ENCODE measurements at regions not wholly inside any gene's neighbourhood (a gene's known extent, or its start where the extent isn't known, plus 50 kb on each side); places are given as distances from the start of the nearest gene placed in this dataset.
"Not testable (repeated sequence)": the region's sequence is repeated elsewhere in the genome, so short reads cannot be mapped to it uniquely, and the experiment has no call there.

DNA sequence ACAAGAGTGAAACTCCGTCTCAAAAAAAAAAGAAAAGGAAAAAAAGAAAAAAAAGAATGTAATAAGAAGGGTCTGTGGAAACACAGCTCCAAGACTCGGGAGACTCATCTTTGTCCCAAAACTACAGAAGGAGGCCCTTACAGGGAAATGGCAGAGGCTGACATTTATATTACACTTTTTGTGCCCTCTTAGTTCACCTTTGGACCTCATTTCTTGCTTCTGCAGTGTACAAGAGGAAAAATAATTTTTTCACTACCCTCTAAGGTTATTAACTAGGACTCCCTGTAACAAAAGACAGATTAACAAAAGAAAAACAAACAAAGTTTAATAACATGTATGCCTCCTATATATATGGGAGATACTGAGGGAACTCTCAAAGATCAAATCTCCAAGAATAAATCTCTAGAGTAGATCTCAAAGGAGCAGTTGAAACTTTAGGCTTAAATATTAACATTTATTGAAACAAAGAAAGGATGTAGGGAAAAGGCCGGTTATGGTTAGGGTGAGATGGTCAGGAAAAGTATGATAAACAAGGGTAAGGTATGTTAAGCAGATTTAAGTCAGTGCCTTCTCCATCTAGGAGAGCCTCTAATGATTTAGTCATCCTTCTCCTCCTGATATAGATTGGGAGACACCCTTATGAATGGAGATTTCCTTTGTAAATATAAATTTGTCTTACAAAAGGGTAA, 121.3 kb upstream of the JADE1 start:
- DNase-seq: no peak

DNA sequence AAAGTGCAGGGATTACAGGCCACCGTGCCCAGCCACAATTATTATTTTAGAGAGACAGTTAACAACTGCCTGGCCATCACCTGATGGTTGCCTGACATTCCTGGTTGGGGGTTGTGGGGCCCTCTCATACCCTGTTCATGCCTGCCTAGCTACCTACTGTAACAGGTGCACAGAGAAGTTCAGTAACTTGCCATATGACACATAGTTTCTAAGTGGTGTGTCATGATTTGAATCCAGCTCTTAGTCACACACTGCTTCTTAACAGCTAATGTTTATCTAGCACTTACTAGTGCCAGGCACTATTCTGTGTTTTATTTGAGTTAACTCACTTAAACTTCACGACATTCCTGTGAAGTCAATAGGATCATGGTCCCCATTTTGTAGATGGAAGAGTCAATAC, 122.7 kb upstream of the JADE1 start:
- no peak for DNase-seq

DNA sequence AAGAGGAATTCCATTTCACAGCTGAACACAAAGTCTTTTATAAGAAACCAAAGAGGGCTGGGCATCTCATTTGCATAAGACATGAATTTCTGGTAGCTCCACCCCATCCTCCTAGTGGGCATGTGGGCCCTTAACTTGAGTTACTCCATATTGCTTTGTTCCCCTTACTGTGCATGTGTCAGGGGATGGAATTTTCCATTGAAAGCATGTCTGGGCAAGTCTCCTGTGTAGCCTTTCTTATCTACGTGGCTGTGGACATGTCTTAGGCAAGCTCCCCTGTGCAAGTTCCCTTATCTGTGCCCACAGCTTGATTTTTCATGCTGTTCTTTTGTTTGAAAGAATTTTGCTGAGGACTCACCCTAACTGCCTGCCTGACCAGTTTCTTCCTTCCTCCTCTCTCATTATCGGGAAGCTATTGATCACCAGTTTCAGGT, 123.5 kb upstream of the JADE1 start:
- no peak for DNase-seq

DNA sequence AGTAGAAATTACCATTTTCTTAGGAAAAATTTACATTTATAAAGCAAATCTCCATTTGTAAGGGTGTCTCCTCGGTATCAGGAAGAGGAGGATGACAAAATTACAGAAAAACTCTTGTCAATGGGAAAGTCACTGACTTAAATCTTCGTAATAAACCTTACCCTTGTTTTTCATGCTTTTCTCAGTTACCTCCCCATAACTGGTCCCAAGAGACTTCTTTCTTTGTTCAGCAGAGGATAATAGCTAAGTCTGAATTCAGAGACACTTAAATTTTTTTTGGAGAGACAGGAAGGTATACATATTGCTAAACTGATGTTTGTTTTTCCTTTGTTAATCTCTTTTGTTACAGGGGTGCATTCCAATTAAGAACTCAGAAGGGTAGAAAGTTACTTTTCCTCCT, 125.5 kb upstream of the JADE1 start:
- no peak for DNase-seq

DNA sequence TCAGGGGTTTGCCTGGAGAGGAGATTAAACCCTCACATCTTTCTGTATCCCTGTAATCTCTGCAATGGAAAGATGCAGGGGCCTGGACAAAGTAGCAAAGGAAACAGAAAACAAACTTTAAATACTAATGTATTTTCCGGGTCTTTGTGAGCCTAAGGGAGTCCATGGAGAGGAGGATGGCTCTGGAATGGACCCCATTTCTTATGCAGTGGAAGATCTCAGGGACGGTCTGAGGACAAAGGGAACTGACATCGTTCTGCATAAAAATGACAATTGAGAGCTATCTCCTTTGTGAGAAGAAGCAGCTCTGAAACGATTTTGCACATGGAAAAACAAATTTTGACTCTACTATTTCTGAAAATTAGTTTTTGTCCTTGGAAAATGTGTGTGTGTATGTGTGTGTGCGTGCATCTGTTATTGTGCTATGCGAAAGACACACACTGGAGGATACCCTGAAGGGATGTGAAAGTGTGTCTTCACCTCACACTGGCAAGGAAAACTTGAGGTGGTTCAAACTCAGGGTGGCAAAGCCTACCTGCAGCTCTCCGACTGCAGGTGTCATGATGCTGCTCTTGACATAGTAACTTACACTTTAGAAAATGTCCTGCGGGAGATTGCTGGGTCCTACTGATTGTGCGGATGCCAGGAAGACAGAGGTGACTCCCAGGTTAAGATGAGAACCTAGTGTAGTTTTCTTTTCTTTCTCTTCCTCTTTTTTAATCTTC, 126.4 kb upstream of the JADE1 start:
- no peak for DNase-seq

DNA sequence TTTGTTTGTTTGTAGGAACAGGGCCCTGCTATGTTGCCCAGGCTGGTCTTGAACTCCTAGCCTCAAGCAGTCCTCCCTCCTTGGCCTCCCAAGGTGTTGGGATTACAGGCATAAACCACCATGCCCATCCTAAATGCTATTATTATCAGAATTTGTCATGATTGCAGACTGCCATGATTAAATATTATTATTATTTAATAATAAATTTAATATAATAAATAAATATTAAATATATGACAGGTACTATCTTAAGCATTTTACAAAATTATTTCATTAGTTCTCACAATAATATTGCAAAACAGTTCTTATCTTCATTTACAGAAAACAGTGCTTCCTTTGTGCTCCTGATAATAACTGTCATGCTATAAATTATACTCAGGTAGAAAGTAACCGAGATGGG, 133.4 kb upstream of the JADE1 start:
- DNase-seq: no peak

- no peak for DNase-seq
Measured at GRCh38 chr4:128675083-128675482, 134.4 kb upstream of the JADE1 start.

DNA sequence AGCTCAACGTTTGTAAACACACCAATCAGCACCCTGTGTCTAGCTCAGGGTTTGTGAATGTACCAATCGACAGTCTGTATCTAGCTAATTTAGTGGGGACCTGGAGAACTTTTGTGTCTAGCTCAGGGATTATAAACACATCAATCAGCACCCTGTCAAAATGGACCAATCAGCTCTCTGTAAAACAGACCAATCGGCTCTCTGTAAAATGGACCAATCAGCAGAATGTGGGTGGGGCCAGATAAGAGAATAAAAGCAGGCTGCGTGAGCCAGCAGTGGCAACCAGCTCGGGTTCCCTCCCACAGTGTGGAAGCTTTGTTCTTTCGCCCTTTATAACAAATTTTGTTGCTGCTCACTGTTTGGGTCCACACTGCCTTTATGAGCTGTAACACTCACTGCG, 136.3 kb upstream of the JADE1 start:
- DNase-seq: not testable (repeated sequence)

DNA sequence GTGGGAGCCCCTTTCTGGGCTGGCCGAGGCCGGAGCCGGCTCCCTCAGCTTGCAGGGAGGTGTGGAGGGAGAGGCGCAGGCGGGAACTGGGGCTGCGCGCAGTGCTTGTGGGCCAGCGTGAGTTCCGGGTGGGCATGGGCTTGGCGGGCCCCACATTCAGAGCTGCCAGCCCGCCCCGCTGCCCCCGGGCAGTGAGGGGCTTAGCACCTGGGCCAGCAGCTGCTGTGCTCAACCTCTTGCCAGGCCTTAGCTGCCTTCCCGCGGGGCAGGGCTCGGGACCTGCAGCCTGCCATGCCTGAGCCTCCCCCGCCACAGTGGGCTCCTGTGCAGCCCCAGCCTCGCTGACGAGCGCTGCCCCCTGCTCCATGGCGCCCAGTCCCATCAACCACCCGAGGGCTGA, 136.9 kb upstream of the JADE1 start:
- DNase-seq: not testable (repeated sequence)

- no peak for DNase-seq
Measured at GRCh38 chr4:128670513-128670912, 139.0 kb upstream of the JADE1 start.

GRCh38 chr4:128668566-128668965, 140.9 kb upstream of the JADE1 start:
- DNase-seq: no peak

DNA sequence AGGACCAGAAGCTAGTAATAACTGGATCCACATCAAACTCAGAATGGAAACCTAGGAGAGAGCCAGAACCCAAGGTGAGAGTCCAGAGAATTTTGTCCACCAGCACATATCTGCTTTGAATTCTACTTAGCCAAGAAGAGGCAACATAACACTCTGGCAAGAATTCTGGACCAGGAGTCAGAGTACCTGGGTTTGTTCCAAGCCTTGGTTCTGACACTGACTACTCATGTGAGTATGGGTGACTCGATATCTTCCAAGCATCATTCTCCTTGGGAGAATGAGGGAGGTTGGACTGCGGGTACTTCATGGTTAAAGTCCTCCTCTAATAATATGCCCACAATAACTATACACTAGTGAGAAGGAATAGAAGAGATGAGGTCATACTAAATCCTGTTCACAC, 144.0 kb upstream of the JADE1 start:
- DNase-seq: no peak

GRCh38 chr4:128663325-128663724, 146.2 kb upstream of the JADE1 start:
- DNase-seq: no peak

- no peak for DNase-seq
Measured at GRCh38 chr4:128661479-128661878, 148.0 kb upstream of the JADE1 start.

- DNase-seq: no peak
Measured at GRCh38 chr4:128660361-128661215, 148.9 kb upstream of the JADE1 start.

DNA sequence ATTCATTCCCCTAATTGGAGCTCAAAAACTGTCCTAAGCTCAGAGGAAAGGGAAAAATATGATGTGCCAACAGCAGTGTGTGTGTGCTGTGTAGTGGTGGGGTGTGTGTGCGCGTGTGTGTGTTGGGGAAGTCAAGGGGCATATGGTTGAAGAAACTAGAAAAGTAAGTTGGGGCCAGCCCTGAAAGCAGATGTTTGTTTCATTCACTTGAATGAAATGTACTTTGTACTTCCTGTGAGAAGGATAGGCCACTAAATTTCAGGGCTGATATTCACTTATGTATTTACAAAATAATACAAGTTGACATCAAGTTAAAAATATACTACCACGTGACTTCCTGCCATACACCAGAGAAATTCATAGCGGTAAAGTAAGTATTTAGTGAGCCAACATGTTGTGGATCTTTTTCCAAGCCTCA, 151.3 kb upstream of the JADE1 start:
- peak; percentile 63 for DNase-seq

GRCh38 chr4:128657638-128658037, 151.9 kb upstream of the JADE1 start:
- no peak for DNase-seq

- DNase-seq: no peak
Measured at GRCh38 chr4:128654465-128654864, 155.0 kb upstream of the JADE1 start.

- no peak for DNase-seq
Measured at GRCh38 chr4:128653527-128654444, 155.7 kb upstream of the JADE1 start.

DNA sequence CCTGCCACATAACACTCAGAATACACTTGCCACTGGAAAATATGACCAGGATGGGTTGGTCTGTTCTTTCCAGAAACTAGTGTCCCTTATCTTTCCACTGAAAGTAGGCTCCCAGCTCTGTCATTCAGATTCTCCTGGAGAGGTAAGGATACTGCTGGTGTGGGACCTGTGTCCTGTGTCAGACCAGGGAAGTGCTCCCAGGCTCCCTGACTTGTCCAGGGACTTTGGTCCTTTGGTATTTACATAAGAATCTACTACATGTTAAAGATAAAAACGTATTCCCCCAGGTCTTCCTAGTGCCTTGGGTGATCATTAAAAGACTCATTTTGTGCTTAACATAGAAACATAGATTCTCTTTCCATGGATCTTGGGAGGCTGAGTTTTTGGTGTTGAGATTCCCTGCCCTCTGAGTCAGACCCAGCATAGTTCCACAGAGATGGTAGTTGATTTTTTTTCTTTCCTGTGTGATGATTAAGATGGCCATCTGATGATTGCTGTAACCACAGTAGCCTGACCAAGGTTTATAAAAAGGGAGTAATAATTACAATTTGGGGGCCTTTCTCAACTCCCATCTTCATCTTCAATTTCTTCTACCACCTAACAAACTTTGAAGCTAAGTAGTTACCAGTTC, 159.8 kb upstream of the JADE1 start:
- no peak for DNase-seq

DNA sequence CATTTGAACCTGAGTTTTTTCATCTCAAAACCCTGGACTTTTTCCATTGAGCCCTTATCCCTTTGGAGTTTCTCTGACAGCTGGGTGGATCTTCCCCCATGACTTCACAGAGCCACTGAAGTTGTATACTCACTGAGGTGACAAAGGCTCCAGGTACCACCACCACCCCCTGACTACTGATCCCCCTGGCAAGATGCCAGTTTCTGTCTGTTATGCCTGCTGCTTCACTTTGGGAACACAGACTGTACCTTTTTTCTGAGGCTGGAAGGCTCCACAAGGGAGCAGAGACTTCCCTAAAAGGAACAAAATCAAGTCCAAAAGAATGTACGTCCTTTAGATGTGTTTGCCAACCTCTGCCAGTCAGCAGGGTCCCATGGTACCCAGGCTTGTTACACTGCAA, 160.3 kb upstream of the JADE1 start:
- DNase-seq: no peak

GRCh38 chr4:128648021-128648420, 161.5 kb upstream of the JADE1 start:
- no peak for DNase-seq

All from hindlimb muscle (tissue), 1 donor.